Activated CD4-positive, alpha-beta T cell treated with anti-CD3 and anti-CD28 coated beads, Interleukin-2, amount 10 ng/mL, durations not matched to agents 24 days and 14 days (primary cell): ENCODE measurements at regions not wholly inside any gene's neighbourhood (a gene's known extent, or its start where the extent isn't known, plus 50 kb on each side); places are given as distances from the start of the nearest gene placed in this dataset.

Experiments used
- DNase-seq: peaks from one replicate; pipeline ENCODE4 v3.0.0; 2022
- H3K27ac Mint-ChIP-seq: one replicate; pipeline ENCODE4 v1.8.0; 2022; ENCODE audit warnings: mild to moderate bottlenecking, mixed read lengths
- H3K27me3 Mint-ChIP-seq: one replicate; pipeline ENCODE4 v1.8.0; 2022; ENCODE audit warnings: mixed read lengths
- H3K36me3 Mint-ChIP-seq: one replicate; pipeline ENCODE4 v1.8.0; 2022; ENCODE audit warnings: low read depth, mild to moderate bottlenecking, mixed read lengths
- H3K4me1 Mint-ChIP-seq: one replicate; pipeline ENCODE4 v1.8.0; 2021; ENCODE audit warnings: mixed read lengths
- H3K4me3 Mint-ChIP-seq: one replicate; pipeline ENCODE4 v1.8.0; 2022; ENCODE audit warnings: mild to moderate bottlenecking, moderate library complexity, mixed read lengths
- H3K9me3 Mint-ChIP-seq: one replicate; pipeline ENCODE4 v1.8.0; 2021; ENCODE audit warnings: mixed read lengths
- intact Hi-C: fragments of 100-400 bp; cut with micrococcal nuclease; formaldehyde crosslinking; loops from one replicate; pipeline ENCODE4 v1.15.1; 2023

GRCh38 chr1:213659580-213660547 is 327.9 kb upstream of the PROX1 start:
- Mint-ChIP-seq H3K27me3 (peaks cover 2% of the 10 kb centered on the region), H3K4me1 (no peaks in the 10 kb centered on the region), H3K27ac (no peak overlapping the region), H3K36me3 (no peaks in the 10 kb centered on the region), H3K4me3 (no peak overlapping the region), H3K9me3 (no peaks in the 10 kb centered on the region)
- intact Hi-C loops = no loop called here
- DNase-seq = no peak

GRCh38 chr1:213661302-213661701 is 326.5 kb upstream of the PROX1 start:
- intact Hi-C loops = no loop called here
- H3K27ac Mint-ChIP-seq = no peak overlapping the region
- H3K4me3 Mint-ChIP-seq = no peak overlapping the region
- no peaks in the 10 kb centered on the region for H3K36me3 Mint-ChIP-seq
- no peaks in the 10 kb centered on the region for H3K9me3 Mint-ChIP-seq
- DNase-seq = no peak
- H3K4me1 Mint-ChIP-seq = no peaks in the 10 kb centered on the region
- H3K27me3 Mint-ChIP-seq = peaks cover 2% of the 10 kb centered on the region

GRCh38 chr1:213666113-213666512 is 321.7 kb upstream of the PROX1 start:
- no peak overlapping the region for H3K4me3 Mint-ChIP-seq
- no peak overlapping the region for H3K27ac Mint-ChIP-seq
- H3K9me3 Mint-ChIP-seq = no peaks in the 10 kb centered on the region
- DNase-seq = no peak
- H3K4me1 Mint-ChIP-seq = peaks cover 3% of the 10 kb centered on the region
- intact Hi-C loops = no loop called here
- H3K36me3 Mint-ChIP-seq = no peaks in the 10 kb centered on the region
- peaks cover 2% of the 10 kb centered on the region for H3K27me3 Mint-ChIP-seq

GRCh38 chr1:213666922-213667321 is 320.9 kb upstream of the PROX1 start:
- H3K9me3 Mint-ChIP-seq = no peaks in the 10 kb centered on the region
- H3K27me3 Mint-ChIP-seq = peaks cover 2% of the 10 kb centered on the region
- no peak overlapping the region for H3K4me3 Mint-ChIP-seq
- no peak overlapping the region for H3K27ac Mint-ChIP-seq
- H3K36me3 Mint-ChIP-seq = no peaks in the 10 kb centered on the region
- H3K4me1 Mint-ChIP-seq = peaks cover 3% of the 10 kb centered on the region
- intact Hi-C loops = no loop called here
- no peak for DNase-seq

- no peak overlapping the region for H3K4me3 Mint-ChIP-seq
- H3K9me3 Mint-ChIP-seq = no peaks in the 10 kb centered on the region
- peaks cover 3% of the 10 kb centered on the region for H3K4me1 Mint-ChIP-seq
- no peaks in the 10 kb centered on the region for H3K36me3 Mint-ChIP-seq
- DNase-seq = no peak
- intact Hi-C loops = no loop called here
- H3K27ac Mint-ChIP-seq = no peak overlapping the region
- peaks cover 2% of the 10 kb centered on the region for H3K27me3 Mint-ChIP-seq
Measured at GRCh38 chr1:213669512-213669911, 318.3 kb upstream of the PROX1 start.

GRCh38 chr1:213669964-213670691 is 317.6 kb upstream of the PROX1 start:
- peaks cover 3% of the 10 kb centered on the region for H3K4me1 Mint-ChIP-seq
- no peak overlapping the region for H3K4me3 Mint-ChIP-seq
- H3K27me3 Mint-ChIP-seq = peaks cover 2% of the 10 kb centered on the region
- intact Hi-C loops = no loop called here
- H3K27ac Mint-ChIP-seq = no peak overlapping the region
- DNase-seq = peak; percentile 58
- H3K36me3 Mint-ChIP-seq = no peaks in the 10 kb centered on the region
- no peaks in the 10 kb centered on the region for H3K9me3 Mint-ChIP-seq

- Mint-ChIP-seq H3K9me3 (no peaks in the 10 kb centered on the region), H3K4me3 (no peak overlapping the region), H3K27me3 (peaks cover 2% of the 10 kb centered on the region), H3K4me1 (peaks cover 3% of the 10 kb centered on the region), H3K36me3 (no peaks in the 10 kb centered on the region), H3K27ac (no peak overlapping the region)
- intact Hi-C loops = no loop called here
- DNase-seq = no peak
Measured at GRCh38 chr1:213670692-213671023, 317.1 kb upstream of the PROX1 start.

GRCh38 chr1:213675043-213675442 is 312.7 kb upstream of the PROX1 start:
- H3K4me1 Mint-ChIP-seq = peaks cover 3% of the 10 kb centered on the region
- no peak overlapping the region for H3K27ac Mint-ChIP-seq
- H3K27me3 Mint-ChIP-seq = no peaks in the 10 kb centered on the region
- intact Hi-C loops = no loop called here
- DNase-seq = no peak
- no peak overlapping the region for H3K4me3 Mint-ChIP-seq
- no peaks in the 10 kb centered on the region for H3K36me3 Mint-ChIP-seq
- H3K9me3 Mint-ChIP-seq = no peaks in the 10 kb centered on the region

GRCh38 chr1:213676736-213677135 is 311.0 kb upstream of the PROX1 start:
- no peaks in the 10 kb centered on the region for H3K4me1 Mint-ChIP-seq
- H3K27ac Mint-ChIP-seq = no peak overlapping the region
- no peak for DNase-seq
- H3K27me3 Mint-ChIP-seq = no peaks in the 10 kb centered on the region
- intact Hi-C loops = no loop called here
- H3K36me3 Mint-ChIP-seq = no peaks in the 10 kb centered on the region
- H3K9me3 Mint-ChIP-seq = no peaks in the 10 kb centered on the region
- no peak overlapping the region for H3K4me3 Mint-ChIP-seq

- Mint-ChIP-seq H3K36me3 (no peaks in the 10 kb centered on the region), H3K27me3 (no peaks in the 10 kb centered on the region), H3K9me3 (no peaks in the 10 kb centered on the region), H3K4me3 (no peak overlapping the region), H3K4me1 (no peaks in the 10 kb centered on the region), H3K27ac (no peak overlapping the region)
- intact Hi-C loops = no loop called here
- no peak for DNase-seq
Measured at GRCh38 chr1:213678348-213678747, 309.4 kb upstream of the PROX1 start.

- no peaks in the 10 kb centered on the region for H3K4me1 Mint-ChIP-seq
- H3K36me3 Mint-ChIP-seq = no peaks in the 10 kb centered on the region
- intact Hi-C loops = no loop called here
- no peak for DNase-seq
- no peaks in the 10 kb centered on the region for H3K27me3 Mint-ChIP-seq
- no peak overlapping the region for H3K4me3 Mint-ChIP-seq
- H3K27ac Mint-ChIP-seq = no peak overlapping the region
- no peaks in the 10 kb centered on the region for H3K9me3 Mint-ChIP-seq
Measured at GRCh38 chr1:213678753-213679152, 309.0 kb upstream of the PROX1 start.

- H3K9me3 Mint-ChIP-seq = no peaks in the 10 kb centered on the region
- no peaks in the 10 kb centered on the region for H3K36me3 Mint-ChIP-seq
- intact Hi-C loops = no loop called here
- no peak for DNase-seq
- H3K27ac Mint-ChIP-seq = no peak overlapping the region
- no peaks in the 10 kb centered on the region for H3K4me1 Mint-ChIP-seq
- H3K4me3 Mint-ChIP-seq = no peak overlapping the region
- no peaks in the 10 kb centered on the region for H3K27me3 Mint-ChIP-seq
Measured at GRCh38 chr1:213679153-213679552, 308.6 kb upstream of the PROX1 start.

- Mint-ChIP-seq H3K36me3 (no peaks in the 10 kb centered on the region), H3K4me3 (no peak overlapping the region), H3K4me1 (no peaks in the 10 kb centered on the region), H3K9me3 (no peaks in the 10 kb centered on the region), H3K27me3 (no peaks in the 10 kb centered on the region), H3K27ac (no peak overlapping the region)
- no peak for DNase-seq
- intact Hi-C loops = no loop called here
Measured at GRCh38 chr1:213680677-213681325, 307.0 kb upstream of the PROX1 start.

GRCh38 chr1:213681788-213682340 is 305.9 kb upstream of the PROX1 start:
- Mint-ChIP-seq H3K27me3 (no peaks in the 10 kb centered on the region), H3K4me3 (no peak overlapping the region), H3K9me3 (no peaks in the 10 kb centered on the region), H3K27ac (no peak overlapping the region), H3K4me1 (no peaks in the 10 kb centered on the region), H3K36me3 (no peaks in the 10 kb centered on the region)
- intact Hi-C loops = no loop called here
- no peak for DNase-seq
